ENCODE measurements at regions not wholly inside any gene's neighbourhood (a gene's known extent, or its start where the extent isn't known, plus 50 kb on each side); places are given as distances from the start of the nearest gene placed in this dataset.

- Mint-ChIP-seq H3K27ac (ENCODE audit: unreplicated experiment) (no peak overlapping the region), H3K4me1 (ENCODE audit: unreplicated experiment) (no peaks in the 10 kb centered on the region), H3K36me3 (ENCODE audit: unreplicated experiment) (no peaks in the 10 kb centered on the region), H3K4me3 (ENCODE audit: unreplicated experiment) (no peak overlapping the region), H3K27me3 (ENCODE audit: unreplicated experiment) (no peaks in the 10 kb centered on the region), H3K9me3 (ENCODE audit: unreplicated experiment) (no peaks in the 10 kb centered on the region)
- DNase-seq (ENCODE audit: extremely low spot score, unreplicated experiment), result no peak
- TF ChIP-seq CTCF (IDR thresholded peaks at IDR 0.05), result no peak
Measured at GRCh38 chrX:25213611-25214010, 197.8 kb upstream of the ARX start.

- Mint-ChIP-seq H3K4me3 (ENCODE audit: unreplicated experiment) (no peak overlapping the region), H3K36me3 (ENCODE audit: unreplicated experiment) (no peaks in the 10 kb centered on the region), H3K4me1 (ENCODE audit: unreplicated experiment) (no peaks in the 10 kb centered on the region), H3K9me3 (ENCODE audit: unreplicated experiment) (no peaks in the 10 kb centered on the region), H3K27ac (ENCODE audit: unreplicated experiment) (no peak overlapping the region), H3K27me3 (ENCODE audit: unreplicated experiment) (no peaks in the 10 kb centered on the region)
- TF ChIP-seq CTCF (IDR thresholded peaks at IDR 0.05), result no peak
- DNase-seq (ENCODE audit: extremely low spot score, unreplicated experiment), result no peak
Measured at GRCh38 chrX:25207803-25208475, 192.2 kb upstream of the ARX start.

GRCh38 chrX:25206778-25207177 is 191.0 kb upstream of the ARX start:
- no peaks in the 10 kb centered on the region for H3K36me3 Mint-ChIP-seq (ENCODE audit: unreplicated experiment)
- H3K4me3 Mint-ChIP-seq (ENCODE audit: unreplicated experiment), result no peak overlapping the region
- no peaks in the 10 kb centered on the region for H3K9me3 Mint-ChIP-seq (ENCODE audit: unreplicated experiment)
- no peak for DNase-seq (ENCODE audit: extremely low spot score, unreplicated experiment)
- no peaks in the 10 kb centered on the region for H3K27me3 Mint-ChIP-seq (ENCODE audit: unreplicated experiment)
- no peak overlapping the region for H3K27ac Mint-ChIP-seq (ENCODE audit: unreplicated experiment)
- no peaks in the 10 kb centered on the region for H3K4me1 Mint-ChIP-seq (ENCODE audit: unreplicated experiment)
- no peak for TF ChIP-seq CTCF (IDR thresholded peaks at IDR 0.05)

- H3K4me3 Mint-ChIP-seq (ENCODE audit: unreplicated experiment), result no peak overlapping the region
- no peaks in the 10 kb centered on the region for H3K27me3 Mint-ChIP-seq (ENCODE audit: unreplicated experiment)
- no peak for TF ChIP-seq CTCF (IDR thresholded peaks at IDR 0.05)
- H3K36me3 Mint-ChIP-seq (ENCODE audit: unreplicated experiment), result no peaks in the 10 kb centered on the region
- H3K4me1 Mint-ChIP-seq (ENCODE audit: unreplicated experiment), result no peaks in the 10 kb centered on the region
- no peaks in the 10 kb centered on the region for H3K9me3 Mint-ChIP-seq (ENCODE audit: unreplicated experiment)
- H3K27ac Mint-ChIP-seq (ENCODE audit: unreplicated experiment), result no peak overlapping the region
- DNase-seq (ENCODE audit: extremely low spot score, unreplicated experiment), result no peak
Measured at GRCh38 chrX:25204182-25204581, 188.4 kb upstream of the ARX start.

GRCh38 chrX:25202827-25203226 is 187.1 kb upstream of the ARX start:
- DNase-seq (ENCODE audit: extremely low spot score, unreplicated experiment), result no peak
- H3K27me3 Mint-ChIP-seq (ENCODE audit: unreplicated experiment), result no peaks in the 10 kb centered on the region
- no peak overlapping the region for H3K27ac Mint-ChIP-seq (ENCODE audit: unreplicated experiment)
- no peak overlapping the region for H3K4me3 Mint-ChIP-seq (ENCODE audit: unreplicated experiment)
- no peaks in the 10 kb centered on the region for H3K4me1 Mint-ChIP-seq (ENCODE audit: unreplicated experiment)
- no peaks in the 10 kb centered on the region for H3K36me3 Mint-ChIP-seq (ENCODE audit: unreplicated experiment)
- H3K9me3 Mint-ChIP-seq (ENCODE audit: unreplicated experiment), result no peaks in the 10 kb centered on the region
- no peak for TF ChIP-seq CTCF (IDR thresholded peaks at IDR 0.05)

All from osteocyte (in vitro differentiated cells).